Lung (tissue), 11 donors: ENCODE measurements at regions not wholly inside any gene's neighbourhood (a gene's known extent, or its start where the extent isn't known, plus 50 kb on each side); places are given as distances from the start of the nearest gene placed in this dataset.

ENCODE experiments used
- ATAC-seq: fragments of 200-7000 bp; cut with Tn5 transposase; one replicate; pipeline ENCODE4 v1.9.1; 2020; ENCODE audit warnings: moderate number of reproducible peaks; ENCODE audit not compliant: insufficient read depth, low FRiP score
- DNase-seq, 3 donors: peaks; one replicate each; pipeline ENCODE4 v3.0.0-alpha.2; 2013 to 2017
- H3K27ac ChIP-seq, 2 donors: one replicate each; pipeline ENCODE4 v1.5.1; 2013; ENCODE audit warnings: mild to moderate bottlenecking in 2 of 2, moderate library complexity in 2 of 2, control low read depth in 1 of 2, inconsistent platforms in 1 of 2, low read depth in 1 of 2, low read length in 1 of 2
- H3K27me3 ChIP-seq, 3 donors: one replicate each; pipeline ENCODE4 v1.5.1; 2013; ENCODE audit warnings: low read length in 2 of 3; ENCODE audit not compliant: control insufficient read depth in 3 of 3, insufficient read depth in 3 of 3
- H3K36me3 ChIP-seq, 4 donors: one replicate each; pipeline ENCODE4 v1.5.1; 2013; ENCODE audit warnings: low read length in 4 of 4, mild to moderate bottlenecking in 1 of 4, moderate library complexity in 1 of 4; ENCODE audit not compliant: control insufficient read depth in 4 of 4, insufficient read depth in 4 of 4
- H3K4me1 ChIP-seq, 5 donors: one replicate each; pipeline ENCODE4 v1.5.1; 2013; ENCODE audit warnings: low read length in 5 of 5, mild to moderate bottlenecking in 2 of 5, moderate library complexity in 1 of 5; ENCODE audit not compliant: control insufficient read depth in 5 of 5, insufficient read depth in 5 of 5
- H3K4me3 ChIP-seq: one replicate; pipeline ENCODE4 v1.5.1; 2013; ENCODE audit warnings: mild to moderate bottlenecking, control low read depth, moderate library complexity
- H3K9ac ChIP-seq, 2 donors: one replicate each; pipeline ENCODE4 v1.5.1; 2013; ENCODE audit warnings: low read length in 2 of 2, control low read depth in 1 of 2; ENCODE audit not compliant: insufficient read depth in 1 of 2
- H3K9me3 ChIP-seq, 4 donors: one replicate each; pipeline ENCODE4 v1.5.1; 2013; ENCODE audit warnings: low read length in 3 of 4, mild to moderate bottlenecking in 1 of 4, moderate library complexity in 1 of 4; ENCODE audit not compliant: control insufficient read depth in 4 of 4, insufficient read depth in 3 of 4
- WGBS, 2 donors: extraction: QIAGEN DNeasy Blood & Tissue Kit; methylation state at CpG; one replicate each; pipeline ENCODE4 v1.1.7; 2013; 5-methylcytosine and 5-hydroxymethylcytosine counted together
- TF ChIP-seq, protein P1 (sequence below): IDR thresholded peaks from 2 replicates; pipeline ENCODE4 v1.5.1; 2012; ENCODE audit warnings: mild to moderate bottlenecking; ENCODE audit errors: control extremely low read depth, extremely low read depth
- donor health status: control.
- donor health status: control.
- donor health status: Bipolar disorder and iron deficiency.
- donor health status: healthy.
- donor health status: DM: yes; HTN: yes; CAD: no.

DNA sequence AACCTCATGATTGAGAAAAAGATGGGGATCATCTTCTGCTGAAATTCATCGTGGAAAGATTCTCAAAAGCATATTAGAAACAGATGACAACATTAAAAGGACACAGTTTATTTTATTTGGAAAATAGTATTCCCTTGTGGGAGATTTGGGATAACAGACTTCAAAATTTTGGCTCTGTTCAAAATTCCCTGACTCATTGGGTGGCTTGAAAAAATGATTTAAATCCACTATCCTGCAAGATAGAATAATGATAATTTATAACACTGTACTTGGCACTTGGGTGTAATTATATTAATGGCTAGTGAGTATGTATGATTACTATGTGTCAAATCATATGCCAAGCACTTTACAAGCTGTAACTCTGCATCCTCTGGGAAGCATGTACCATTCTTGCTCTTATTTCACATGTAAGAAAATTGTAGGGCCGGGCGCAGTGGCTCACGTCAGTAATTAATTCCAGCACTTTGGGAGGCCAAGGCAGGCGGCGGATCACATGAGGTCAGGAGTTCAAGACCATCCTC is 128.8 kb downstream of the LMNTD1 start:
- DNase-seq (no peak), ATAC-seq (no peak)
- no peaks in the 10 kb centered on the region for H3K9me3 ChIP-seq
- no peak overlapping the region for H3K4me3 ChIP-seq
- no peak overlapping the region for H3K27ac ChIP-seq
- no peaks in the 10 kb centered on the region for H3K36me3 ChIP-seq
- TF ChIP-seq, protein P1, sequence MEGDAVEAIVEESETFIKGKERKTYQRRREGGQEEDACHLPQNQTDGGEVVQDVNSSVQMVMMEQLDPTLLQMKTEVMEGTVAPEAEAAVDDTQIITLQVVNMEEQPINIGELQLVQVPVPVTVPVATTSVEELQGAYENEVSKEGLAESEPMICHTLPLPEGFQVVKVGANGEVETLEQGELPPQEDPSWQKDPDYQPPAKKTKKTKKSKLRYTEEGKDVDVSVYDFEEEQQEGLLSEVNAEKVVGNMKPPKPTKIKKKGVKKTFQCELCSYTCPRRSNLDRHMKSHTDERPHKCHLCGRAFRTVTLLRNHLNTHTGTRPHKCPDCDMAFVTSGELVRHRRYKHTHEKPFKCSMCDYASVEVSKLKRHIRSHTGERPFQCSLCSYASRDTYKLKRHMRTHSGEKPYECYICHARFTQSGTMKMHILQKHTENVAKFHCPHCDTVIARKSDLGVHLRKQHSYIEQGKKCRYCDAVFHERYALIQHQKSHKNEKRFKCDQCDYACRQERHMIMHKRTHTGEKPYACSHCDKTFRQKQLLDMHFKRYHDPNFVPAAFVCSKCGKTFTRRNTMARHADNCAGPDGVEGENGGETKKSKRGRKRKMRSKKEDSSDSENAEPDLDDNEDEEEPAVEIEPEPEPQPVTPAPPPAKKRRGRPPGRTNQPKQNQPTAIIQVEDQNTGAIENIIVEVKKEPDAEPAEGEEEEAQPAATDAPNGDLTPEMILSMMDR = no peak
- H3K27me3 ChIP-seq = no peaks in the 10 kb centered on the region
- no peaks in the 10 kb centered on the region for H3K4me1 ChIP-seq
- H3K9ac ChIP-seq = no peak overlapping the region
- WGBS, 2 donors = 82 to 86% methylated on average over 6 of the region's 6 CpGs

GRCh38 chr12:25423355-25424050 is 129.6 kb downstream of the LMNTD1 start:
- no peak overlapping the region for H3K27ac ChIP-seq
- H3K9ac ChIP-seq = no peak overlapping the region
- H3K9me3 ChIP-seq = no peaks in the 10 kb centered on the region
- H3K4me3 ChIP-seq = no peak overlapping the region
- ATAC-seq = no peak
- no peaks in the 10 kb centered on the region for H3K27me3 ChIP-seq
- TF ChIP-seq, protein P1 = no peak
- H3K36me3 ChIP-seq = no peaks in the 10 kb centered on the region
- WGBS, 2 donors = 87% methylated on average over 11 of the region's 11 CpGs
- no peak for DNase-seq
- H3K4me1 ChIP-seq = no peaks in the 10 kb centered on the region

- ATAC-seq = no peak
- WGBS, 2 donors = 89 to 95% methylated on average over 1 of the region's 1 CpG
Observed at GRCh38 chr12:25422241-25422640, 130.8 kb downstream of the LMNTD1 start.

More at GRCh38 chr12:25422241-25422640, 130.8 kb downstream of the LMNTD1 start:
- no peaks in the 10 kb centered on the region for H3K4me1 ChIP-seq
- no peak overlapping the region for H3K9ac ChIP-seq
- no peak overlapping the region for H3K27ac ChIP-seq
- no peaks in the 10 kb centered on the region for H3K9me3 ChIP-seq
- TF ChIP-seq, protein P1 = no peak
- no peak overlapping the region for H3K4me3 ChIP-seq
- DNase-seq = no peak
- H3K36me3 ChIP-seq = no peaks in the 10 kb centered on the region
- no peaks in the 10 kb centered on the region for H3K27me3 ChIP-seq
